ENCODE measurements at regions not wholly inside any gene's neighbourhood (a gene's known extent, or its start where the extent isn't known, plus 50 kb on each side); places are given as distances from the start of the nearest gene placed in this dataset.

GRCh38 chr9:14517154-14517906 lies 175.9 kb downstream of the ZDHHC21 start:
- no peak for DNase-seq

DNA sequence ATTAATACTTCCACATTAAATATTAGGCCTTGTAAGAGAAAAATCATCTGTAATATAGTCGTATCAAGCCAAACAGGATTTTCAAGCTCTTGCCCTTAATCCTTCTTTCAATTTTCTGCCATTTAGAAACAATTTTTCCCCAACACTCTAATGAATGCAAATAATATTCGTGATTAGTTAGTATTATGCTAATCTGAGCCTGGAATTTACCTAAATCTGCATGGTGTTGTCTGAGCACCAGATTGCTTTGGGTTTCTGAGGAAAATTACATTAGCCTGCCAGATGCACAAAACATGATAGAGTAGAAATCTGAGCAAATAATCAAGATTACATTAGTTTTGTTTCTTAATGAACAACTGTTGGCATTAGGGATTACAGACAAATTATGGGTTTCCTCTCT lies 176.6 kb downstream of the ZDHHC21 start:
- DNase-seq, result no peak

DNA sequence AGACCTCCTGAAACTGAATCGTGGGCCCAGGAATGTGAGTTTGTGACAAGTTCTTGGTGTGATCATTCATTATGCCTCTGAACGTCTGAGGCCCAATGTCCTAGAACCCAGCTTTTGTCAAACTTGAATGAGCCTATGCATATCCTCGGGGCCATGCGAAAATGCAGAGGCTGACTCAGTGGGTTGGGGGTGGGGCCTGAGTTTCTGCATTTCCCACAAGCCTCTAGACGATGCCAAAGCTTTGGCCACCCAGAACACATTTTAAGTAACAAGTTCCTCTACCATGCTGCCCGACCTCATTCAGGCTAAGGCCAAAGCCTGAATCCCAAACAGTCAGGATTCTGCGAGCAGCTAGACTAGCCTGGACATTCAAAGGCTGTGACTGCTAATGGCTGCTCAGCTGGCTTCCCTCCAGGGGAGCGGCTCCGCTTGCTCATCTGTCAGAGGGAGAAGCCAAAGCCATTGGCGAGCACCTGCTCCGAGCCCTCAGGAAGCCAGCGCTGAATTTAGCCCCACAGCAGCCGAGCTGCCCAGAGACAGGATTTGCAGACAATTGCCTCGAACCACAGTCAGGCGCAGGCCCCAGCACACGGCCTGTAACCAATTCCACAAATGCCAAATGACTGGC lies 177.5 kb downstream of the ZDHHC21 start:
- no peak for DNase-seq

DNA sequence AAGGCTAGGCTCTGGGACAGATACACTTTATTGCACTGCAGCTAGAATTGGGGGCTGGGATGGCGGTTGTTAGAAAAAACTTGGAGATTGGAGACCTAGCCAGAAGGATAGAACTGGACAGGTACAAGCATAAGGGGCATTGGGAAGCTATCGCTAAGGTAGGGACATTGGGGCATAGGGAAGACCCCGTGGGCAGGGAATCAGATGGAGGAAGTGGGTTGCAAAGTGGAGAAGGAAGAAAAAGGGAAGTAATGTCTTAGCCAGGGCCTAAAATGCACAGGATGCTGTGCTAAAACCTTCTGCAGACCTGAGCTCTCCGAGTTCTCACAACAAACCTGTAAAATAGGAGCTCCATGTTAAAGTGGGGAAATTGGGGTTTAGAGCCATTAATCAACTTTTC lies 178.2 kb downstream of the ZDHHC21 start:
- no peak for DNase-seq

DNA sequence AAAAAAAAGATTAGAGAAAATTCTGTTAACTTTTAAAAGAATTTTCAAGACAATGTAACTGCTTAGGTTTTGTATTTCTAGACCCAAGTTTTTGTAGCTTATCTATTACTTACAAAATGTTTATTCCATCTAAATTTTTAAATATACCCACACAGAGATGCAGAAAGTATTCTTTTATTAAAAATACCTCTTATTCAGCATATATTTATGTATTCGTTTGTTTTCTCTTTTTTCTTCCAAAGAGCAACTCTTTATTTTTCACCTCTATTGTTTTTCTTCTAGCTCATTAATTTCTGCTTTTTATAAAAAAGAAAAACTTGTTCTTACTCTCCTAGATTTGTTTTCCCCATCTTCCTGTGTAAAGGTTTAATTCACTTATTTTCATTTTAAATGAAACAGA lies 180.3 kb downstream of the ZDHHC21 start:
- DNase-seq, result no peak

- DNase-seq, result no peak
Observed at GRCh38 chr9:14511452-14511851, 181.8 kb downstream of the ZDHHC21 start.

- DNase-seq, result no peak
Observed at GRCh38 chr9:14508884-14509283, 184.3 kb downstream of the ZDHHC21 start.

DNA sequence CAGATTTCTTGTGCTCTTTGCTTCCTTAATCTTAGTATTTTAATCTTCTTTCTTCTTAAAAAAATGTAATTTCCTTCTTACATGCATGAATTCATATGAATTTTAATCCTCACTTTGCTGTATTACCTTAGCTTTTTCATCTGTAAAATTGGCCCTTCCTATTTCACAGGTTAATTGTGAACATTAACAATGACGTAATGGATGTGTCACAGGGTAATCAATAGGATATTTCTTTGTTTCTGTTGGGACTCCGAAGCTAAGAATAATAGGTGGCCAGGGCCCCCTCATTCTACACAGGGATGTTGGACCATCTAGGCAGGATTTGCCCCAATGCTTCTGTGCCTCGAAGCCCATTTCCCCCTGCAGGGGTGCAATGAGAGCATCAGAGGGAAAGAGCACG lies 187.4 kb upstream of the NFIB start:
- no peak for DNase-seq

DNA sequence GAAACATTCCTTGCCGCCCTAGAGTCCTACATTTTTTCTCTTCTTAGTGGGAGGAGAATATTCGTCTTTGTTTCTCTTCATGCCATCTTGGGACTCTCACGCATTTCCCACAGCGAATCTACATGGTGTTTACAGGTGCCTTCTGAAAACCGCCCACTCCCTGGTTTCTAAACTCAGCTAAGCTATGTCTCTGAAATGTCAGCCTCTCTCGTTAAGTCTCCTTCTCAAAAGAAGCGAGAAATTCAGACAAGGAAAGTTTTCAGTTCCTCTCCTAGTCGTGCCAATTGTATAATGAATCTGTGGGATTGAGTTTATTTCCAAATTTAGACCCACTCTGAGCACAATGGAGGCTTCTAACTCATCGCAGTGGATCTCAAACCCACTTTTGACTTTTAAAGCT lies 186.8 kb upstream of the NFIB start:
- no peak for DNase-seq

DNA sequence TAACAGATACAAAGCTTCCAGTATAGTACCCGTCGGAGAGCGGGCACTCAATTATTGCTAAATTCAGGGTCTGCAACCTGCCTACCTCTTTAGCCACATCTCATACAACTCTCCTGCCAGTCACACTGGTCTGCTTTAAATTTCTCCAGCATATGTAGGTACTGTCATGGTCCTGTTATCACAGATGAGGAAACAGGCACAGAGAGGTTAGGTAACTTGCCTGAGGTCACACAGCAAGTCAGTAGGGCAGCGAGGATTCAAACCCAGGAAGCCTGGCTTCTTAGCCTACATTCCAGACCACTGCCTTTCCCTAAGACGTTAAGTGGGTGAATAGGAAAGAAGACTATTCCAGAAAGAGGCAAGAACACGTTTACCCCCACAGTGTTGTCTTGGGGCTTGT lies 186.0 kb upstream of the NFIB start:
- DNase-seq, result no peak

DNA sequence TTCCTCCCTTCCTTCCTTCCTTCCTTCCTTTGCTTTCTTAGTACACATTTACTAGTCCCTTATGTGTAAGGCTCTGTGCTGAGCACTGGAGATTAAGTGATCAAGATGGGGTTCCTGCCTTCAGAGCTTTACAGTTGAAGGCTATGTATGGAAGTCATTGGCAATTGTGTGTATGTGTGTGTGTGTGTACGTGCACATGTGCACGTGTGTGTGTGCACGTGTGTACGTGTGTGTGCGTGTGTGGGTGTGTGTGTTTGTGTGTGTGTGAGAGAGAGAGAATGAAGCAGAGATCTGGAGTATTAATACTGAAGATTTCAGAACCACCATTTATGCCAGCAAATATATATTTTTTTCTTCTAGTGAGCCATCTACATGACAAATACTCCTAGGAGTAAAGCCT lies 184.9 kb upstream of the NFIB start:
- no peak for DNase-seq

- no peak for DNase-seq
Observed at GRCh38 chr9:14497476-14497875, 183.5 kb upstream of the NFIB start.

- DNase-seq, result no peak
Observed at GRCh38 chr9:14488421-14489190, 174.7 kb upstream of the NFIB start.

DNA sequence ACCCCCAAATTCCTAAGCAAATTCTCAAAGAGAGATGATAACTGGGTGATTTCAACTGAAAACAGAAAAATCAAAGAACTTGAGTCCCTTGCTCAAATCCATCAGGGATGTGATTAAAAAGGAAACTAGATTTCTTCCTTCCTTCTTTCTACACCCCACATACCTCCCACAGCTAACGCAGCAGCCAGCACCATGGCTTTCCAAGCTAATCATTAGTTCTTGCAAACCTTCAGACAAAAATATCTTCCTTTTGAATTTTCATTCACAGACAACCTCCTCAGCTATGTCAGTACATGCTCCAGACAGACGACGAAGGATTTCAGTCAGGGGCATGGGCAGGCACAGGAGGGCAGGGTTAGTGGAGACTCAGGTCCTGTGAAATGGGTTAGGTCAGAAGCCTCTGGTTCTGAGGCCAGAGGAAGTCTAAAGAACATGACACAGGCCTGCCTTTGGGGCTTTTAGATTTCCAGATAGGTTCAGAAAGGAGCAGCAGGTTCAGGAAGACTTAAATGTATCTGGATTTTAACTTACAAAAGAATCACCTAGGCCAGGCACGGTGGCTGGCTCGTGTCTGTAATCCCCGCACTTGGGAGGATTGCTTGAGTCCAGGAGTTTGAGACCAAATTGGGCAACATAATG lies 173.7 kb upstream of the NFIB start:
- DNase-seq, result no peak

DNA sequence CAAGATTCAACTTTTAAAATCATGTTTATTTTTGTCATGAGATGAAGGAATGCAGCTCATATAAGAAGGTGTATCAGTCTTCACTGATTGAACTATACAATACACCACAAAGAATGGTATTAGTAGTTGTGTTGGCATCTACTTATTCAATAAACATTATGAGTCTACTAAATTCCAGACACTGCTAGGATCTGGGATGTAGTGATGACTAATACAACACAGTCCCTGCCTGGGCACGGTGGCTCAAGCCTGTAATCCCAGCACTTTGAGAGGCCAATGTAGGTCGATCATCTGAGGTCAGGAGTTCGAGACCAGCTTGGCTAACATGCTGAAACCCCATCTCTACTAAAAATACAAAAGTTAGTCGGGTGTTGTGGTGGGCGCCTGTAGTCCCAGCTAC lies 171.4 kb upstream of the NFIB start:
- DNase-seq, result no peak

DNA sequence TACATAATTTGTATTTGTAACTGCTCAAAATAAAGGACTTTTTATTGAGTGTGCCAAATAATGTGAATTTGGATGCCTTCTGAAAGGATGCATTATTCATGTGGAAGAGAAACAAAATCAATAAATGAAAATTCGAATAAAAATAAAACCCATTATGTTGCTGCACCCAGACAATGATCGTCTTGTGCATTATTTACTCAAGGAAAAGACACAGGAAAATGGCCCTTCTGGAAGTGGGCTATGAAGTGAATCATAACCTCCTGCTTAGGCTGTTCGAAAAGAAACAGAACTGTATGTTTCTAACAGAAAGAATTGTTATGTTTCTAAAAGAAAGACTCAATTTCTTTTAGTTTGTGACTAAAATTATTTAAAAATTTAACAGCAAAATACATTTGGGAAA lies 168.9 kb upstream of the NFIB start:
- DNase-seq, result no peak

DNA sequence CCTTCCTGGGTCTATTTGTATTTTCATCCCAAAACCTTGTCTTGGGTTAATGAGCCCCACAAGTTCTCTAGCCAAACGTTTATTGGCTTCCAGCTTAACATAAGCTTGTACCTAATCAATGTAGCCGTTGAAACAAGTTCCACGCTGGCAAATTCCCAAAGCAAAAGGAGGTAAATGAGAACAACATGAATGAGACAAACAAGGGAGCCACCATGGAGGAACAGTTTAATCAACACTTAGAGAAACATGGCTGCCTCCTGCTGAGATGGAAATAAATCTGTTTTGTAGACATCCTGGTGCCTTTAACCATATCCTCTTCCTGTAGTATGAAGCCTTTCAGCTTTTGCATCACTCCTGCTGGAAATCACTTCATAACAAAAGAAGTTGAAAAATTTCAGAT lies 166.6 kb upstream of the NFIB start:
- DNase-seq, result no peak

GRCh38 chr9:14479163-14479560 lies 165.2 kb upstream of the NFIB start:
- no peak for DNase-seq

GRCh38 chr9:14478175-14479162 lies 164.5 kb upstream of the NFIB start:
- DNase-seq, result no peak

- DNase-seq, result no peak
Observed at GRCh38 chr9:14471041-14471440, 157.1 kb upstream of the NFIB start.

DNA sequence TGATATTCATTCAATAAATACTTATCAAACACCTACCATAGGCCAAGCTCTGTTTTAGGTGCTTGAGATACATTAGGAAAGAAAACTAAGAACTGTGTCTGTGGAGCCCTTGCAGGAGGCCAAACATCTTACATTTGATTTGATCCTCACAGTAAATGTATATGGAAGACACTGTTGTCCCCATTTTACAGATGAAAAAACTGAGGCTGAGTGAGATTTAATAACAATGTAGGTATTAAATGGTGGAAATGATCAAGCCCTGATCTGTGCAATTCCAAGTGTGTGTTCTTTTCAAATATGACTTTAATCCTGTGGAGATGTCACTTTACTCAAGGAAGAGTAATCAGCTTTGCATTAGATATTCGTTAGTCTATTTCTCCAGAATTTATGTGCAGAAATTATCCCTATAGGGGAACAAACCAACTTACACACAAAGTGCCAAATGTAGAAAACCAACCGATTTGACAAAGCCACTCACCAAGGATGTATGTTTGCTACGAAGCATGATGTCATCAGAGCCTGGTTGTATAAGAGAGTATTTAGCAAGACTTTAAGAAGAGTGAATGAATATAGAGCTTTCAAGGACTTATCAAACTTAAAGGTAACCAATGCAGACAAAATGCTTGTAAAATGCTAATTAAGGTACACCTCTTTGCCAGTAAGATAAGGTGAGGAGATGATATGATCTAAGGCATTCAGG lies 153.9 kb upstream of the NFIB start:
- no peak for DNase-seq

- no peak for DNase-seq
Observed at GRCh38 chr9:14466828-14467227, 152.9 kb upstream of the NFIB start.
